Hematopoietic multipotent progenitor cell treated with erythropoietin and hydrocortisone succinate and interleukin-3 and kit ligand, for 17 days (in vitro differentiated cells): ENCODE measurements at regions not wholly inside any gene's neighbourhood (a gene's known extent, or its start where the extent isn't known, plus 50 kb on each side); places are given as distances from the start of the nearest gene placed in this dataset.
"Not testable (repeated sequence)": the region's sequence is repeated elsewhere in the genome, so short reads cannot be mapped to it uniquely, and the experiment has no call there.

ENCODE experiments used
- DNase-seq: peaks from one replicate; pipeline ENCODE4 v3.0.0-alpha.2; 2015; ENCODE audit warnings: low spot score

GRCh38 chr2:13604951-13605661 is 888.4 kb downstream of the TRIB2 start:
- no peak for DNase-seq

- DNase-seq, result no peak
Observed at GRCh38 chr2:13607139-13607538, 890.4 kb downstream of the TRIB2 start.

- DNase-seq, result no peak
Observed at GRCh38 chr2:13611939-13612338, 895.2 kb downstream of the TRIB2 start.

- DNase-seq, result no peak
Observed at GRCh38 chr2:13616059-13616458, 899.3 kb downstream of the TRIB2 start.

GRCh38 chr2:13616616-13617015 is 899.9 kb downstream of the TRIB2 start:
- DNase-seq, result no peak

GRCh38 chr2:13628122-13628521 is 911.4 kb downstream of the TRIB2 start:
- no peak for DNase-seq

GRCh38 chr2:13638181-13638580 is 921.4 kb downstream of the TRIB2 start:
- no peak for DNase-seq

- no peak for DNase-seq
Observed at GRCh38 chr2:13649918-13650317, 933.2 kb downstream of the TRIB2 start.

GRCh38 chr2:13650586-13651180 is 933.9 kb downstream of the TRIB2 start:
- no peak for DNase-seq

GRCh38 chr2:13651684-13652131 is 935.0 kb downstream of the TRIB2 start:
- no peak for DNase-seq

- no peak for DNase-seq
Observed at GRCh38 chr2:13652531-13653313, 936.0 kb downstream of the TRIB2 start.

GRCh38 chr2:13654416-13654815 is 937.7 kb downstream of the TRIB2 start:
- DNase-seq, result no peak

GRCh38 chr2:13660231-13660630 is 943.5 kb downstream of the TRIB2 start:
- DNase-seq, result no peak

GRCh38 chr2:13662055-13662454 is 945.3 kb downstream of the TRIB2 start:
- no peak for DNase-seq

GRCh38 chr2:13666582-13667414 is 950.1 kb downstream of the TRIB2 start:
- DNase-seq, result no peak

GRCh38 chr2:13667415-13667757 is 950.6 kb downstream of the TRIB2 start:
- no peak for DNase-seq

GRCh38 chr2:13669607-13670006 is 952.9 kb downstream of the TRIB2 start:
- no peak for DNase-seq

GRCh38 chr2:13673821-13674220 is 957.1 kb downstream of the TRIB2 start:
- not testable (repeated sequence) for DNase-seq

- no peak for DNase-seq
Observed at GRCh38 chr2:13676269-13676668, 956.2 kb upstream of the LRATD1 start.

GRCh38 chr2:13681936-13682335 is 950.6 kb upstream of the LRATD1 start:
- no peak for DNase-seq

- DNase-seq, result no peak
Observed at GRCh38 chr2:13682540-13683272, 949.8 kb upstream of the LRATD1 start.

GRCh38 chr2:13686262-13686661 is 946.3 kb upstream of the LRATD1 start:
- DNase-seq, result no peak
